Spleen (tissue), 7 donors: ENCODE measurements at regions not wholly inside any gene's neighbourhood (a gene's known extent, or its start where the extent isn't known, plus 50 kb on each side); places are given as distances from the start of the nearest gene placed in this dataset.

ENCODE experiments used
- CTCF ChIP-seq, 11 experiments: fragments of 200-600 bp in 7 of 11; fragments of 450-650 bp in 4 of 11; sonication (generic) in 4 of 11; IDR thresholded peaks in 8 of 11; conservative IDR thresholded peaks in 3 of 11; 1 replicate in 7 of 11; 2 replicates in 4 of 11; pipeline versions ENCODE4 v1.4.0 to v1.8.0; 2016 to 2021; ENCODE audit warnings: antibody characterized with exemption in 11 of 11, inconsistent platforms in 4 of 11, mild to moderate bottlenecking in 1 of 11
- POLR2A ChIP-seq, 3 donors: fragments of 450-650 bp; IDR thresholded peaks; one replicate each; pipeline ENCODE4 v1.5.1; 2017; ENCODE audit warnings: antibody characterized with exemption in 3 of 3, mild to moderate bottlenecking in 1 of 3
- POLR2AphosphoS5 ChIP-seq, 3 donors: sonication (generic); formaldehyde crosslinking; IDR thresholded peaks; one replicate each; pipeline ENCODE4 v1.5.1; 2017; ENCODE audit warnings: antibody characterized with exemption in 3 of 3
- donor health status: DM: no; HTN: no; CAD: no; lungs with moderate emphysema.
- donor health status: DM: no; HTN: no; CAD: no.
- donor health status: DM: no; HTN: no; CAD: no.

GRCh38 chr4:153113061-153113837 lies 91.0 kb upstream of the TRIM2 start:
- TF ChIP-seq POLR2A (IDR thresholded peaks at IDR 0.05): no peak
- TF ChIP-seq CTCF (IDR thresholded peaks at IDR 0.05 in 8 of 11, conservative IDR thresholded peaks at IDR 0.05 in 3 of 11): no peak
- no peak for TF ChIP-seq POLR2AphosphoS5 (IDR thresholded peaks at IDR 0.05)
